ENCODE measurements at regions not wholly inside any gene's neighbourhood (a gene's known extent, or its start where the extent isn't known, plus 50 kb on each side); places are given as distances from the start of the nearest gene placed in this dataset.

DNA sequence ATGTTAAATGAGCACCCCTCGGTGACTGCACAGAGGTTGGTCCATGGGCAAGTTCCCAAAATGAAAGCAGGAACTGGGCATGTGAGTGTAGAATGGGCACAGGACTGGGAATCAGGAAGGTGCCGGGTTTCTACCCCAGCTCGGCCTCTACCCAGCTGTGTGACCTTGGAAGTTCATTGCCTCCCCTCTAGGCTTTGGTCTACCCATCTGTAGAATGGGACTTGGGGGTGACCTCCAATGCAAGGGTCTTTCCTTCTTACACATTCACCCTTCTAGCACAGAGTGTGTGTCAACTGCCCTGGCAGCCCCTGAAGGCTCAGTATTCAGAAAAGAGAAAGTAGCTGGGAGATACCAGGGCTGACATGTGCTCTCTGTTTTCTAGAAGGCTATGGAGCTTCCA lies 72.3 kb upstream of the PIAS1 start:
- TF ChIP-seq, protein P1, sequence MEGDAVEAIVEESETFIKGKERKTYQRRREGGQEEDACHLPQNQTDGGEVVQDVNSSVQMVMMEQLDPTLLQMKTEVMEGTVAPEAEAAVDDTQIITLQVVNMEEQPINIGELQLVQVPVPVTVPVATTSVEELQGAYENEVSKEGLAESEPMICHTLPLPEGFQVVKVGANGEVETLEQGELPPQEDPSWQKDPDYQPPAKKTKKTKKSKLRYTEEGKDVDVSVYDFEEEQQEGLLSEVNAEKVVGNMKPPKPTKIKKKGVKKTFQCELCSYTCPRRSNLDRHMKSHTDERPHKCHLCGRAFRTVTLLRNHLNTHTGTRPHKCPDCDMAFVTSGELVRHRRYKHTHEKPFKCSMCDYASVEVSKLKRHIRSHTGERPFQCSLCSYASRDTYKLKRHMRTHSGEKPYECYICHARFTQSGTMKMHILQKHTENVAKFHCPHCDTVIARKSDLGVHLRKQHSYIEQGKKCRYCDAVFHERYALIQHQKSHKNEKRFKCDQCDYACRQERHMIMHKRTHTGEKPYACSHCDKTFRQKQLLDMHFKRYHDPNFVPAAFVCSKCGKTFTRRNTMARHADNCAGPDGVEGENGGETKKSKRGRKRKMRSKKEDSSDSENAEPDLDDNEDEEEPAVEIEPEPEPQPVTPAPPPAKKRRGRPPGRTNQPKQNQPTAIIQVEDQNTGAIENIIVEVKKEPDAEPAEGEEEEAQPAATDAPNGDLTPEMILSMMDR (conservative IDR thresholded peaks at IDR 0.05 in 1 of 2, IDR thresholded peaks at IDR 0.05 in 1 of 2; ENCODE audit: low read depth in 1 of 2, low read length in 2 of 2), result no peak
- no peak for TF ChIP-seq EZH2 (IDR thresholded peaks at IDR 0.05; ENCODE audit: low read length, missing control alignments)

Measured in fibroblast of lung (primary cell).